ENCODE measurements at regions not wholly inside any gene's neighbourhood (a gene's known extent, or its start where the extent isn't known, plus 50 kb on each side); places are given as distances from the start of the nearest gene placed in this dataset.
"Not testable (repeated sequence)": the region's sequence is repeated elsewhere in the genome, so short reads cannot be mapped to it uniquely, and the experiment has no call there.

DNA sequence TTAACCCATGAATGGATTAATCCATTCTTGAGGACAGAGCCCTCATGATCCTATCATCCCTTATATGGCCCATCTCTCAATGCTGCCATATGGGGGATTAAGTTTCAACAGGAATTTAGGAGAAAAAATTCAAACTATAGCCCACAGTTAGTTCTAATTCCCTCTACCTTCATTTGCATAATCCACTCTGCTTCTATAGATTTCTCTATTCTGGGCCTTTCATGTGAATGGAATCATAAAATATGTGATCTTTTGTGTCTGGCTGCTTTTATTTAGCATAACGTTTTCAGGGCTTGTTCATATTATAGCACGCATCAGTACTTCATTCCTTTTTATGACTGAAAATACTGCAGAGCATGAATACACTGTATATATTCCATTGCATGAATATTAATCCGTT, 55.4 kb downstream of the CTSL start:
- DNase-seq: no peak

DNA sequence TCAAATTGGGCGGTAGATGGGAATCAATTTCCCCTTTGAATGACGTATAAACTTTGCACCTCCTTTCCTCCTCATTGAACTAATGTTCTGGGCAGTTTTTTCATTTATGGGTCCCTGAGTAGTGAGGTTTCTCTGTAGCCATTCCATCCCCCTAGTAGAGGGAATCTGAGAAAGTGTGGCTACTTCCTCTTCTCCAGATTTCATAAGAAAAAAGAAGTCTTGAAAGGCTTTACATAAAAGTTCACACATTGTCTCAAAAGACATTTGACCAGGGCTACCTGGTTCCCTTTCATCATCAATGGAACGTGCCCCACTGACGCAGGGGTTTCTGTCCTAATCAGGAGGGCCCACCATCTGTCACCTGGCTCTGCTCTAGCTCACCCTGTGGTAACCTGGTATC, 57.3 kb downstream of the CTSL start:
- DNase-seq: no peak

- DNase-seq: not testable (repeated sequence)
Measured at GRCh38 chr9:87785315-87785970, 59.5 kb downstream of the CTSL start.

DNA sequence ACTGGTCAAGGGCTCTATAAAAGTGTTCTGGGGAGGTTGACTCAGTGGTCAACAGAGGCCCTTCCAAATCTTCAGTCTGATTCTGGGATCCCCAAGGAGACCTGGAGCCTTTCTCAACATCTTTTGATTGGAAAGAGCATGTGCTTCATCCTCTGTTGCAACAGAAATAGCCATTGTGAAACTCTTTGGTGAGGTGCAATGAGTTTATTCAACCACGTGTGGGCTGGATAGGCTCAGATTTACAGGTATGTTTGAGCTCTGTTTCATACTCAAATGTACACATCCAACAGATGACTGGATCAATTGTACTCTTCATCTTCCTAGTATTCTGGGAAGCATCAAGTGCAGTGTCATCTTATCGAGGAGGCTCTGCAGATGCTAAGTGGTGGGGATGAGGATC, 60.5 kb downstream of the CTSL start:
- no peak for DNase-seq

- no peak for DNase-seq
Measured at GRCh38 chr9:87786876-87787275, 61.0 kb downstream of the CTSL start.

- DNase-seq: no peak
Measured at GRCh38 chr9:87787735-87788134, 61.8 kb downstream of the CTSL start.

DNA sequence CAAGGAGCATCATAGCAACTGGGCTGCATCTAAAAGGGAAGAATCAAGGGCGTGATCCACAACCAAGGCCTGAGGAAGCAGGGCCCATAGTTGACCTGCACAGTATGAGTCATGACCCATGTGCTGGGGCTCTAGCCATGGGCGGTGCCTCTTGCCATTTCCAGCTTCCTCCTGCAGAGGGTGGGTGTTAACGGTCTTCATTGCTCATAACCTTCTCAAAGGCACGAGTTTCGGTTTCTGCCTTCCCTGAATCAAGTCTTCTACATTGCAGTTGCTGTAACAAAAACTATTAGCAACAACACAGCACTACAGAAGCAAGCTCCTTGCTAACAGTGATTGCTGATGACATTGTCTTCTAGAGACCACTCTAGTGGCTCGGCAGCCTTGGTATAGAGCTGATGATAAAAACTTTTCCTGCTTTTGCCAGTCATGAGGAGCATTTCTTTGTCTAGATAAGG, 66.9 kb downstream of the CTSL start:
- peak; percentile 63 for DNase-seq

DNA sequence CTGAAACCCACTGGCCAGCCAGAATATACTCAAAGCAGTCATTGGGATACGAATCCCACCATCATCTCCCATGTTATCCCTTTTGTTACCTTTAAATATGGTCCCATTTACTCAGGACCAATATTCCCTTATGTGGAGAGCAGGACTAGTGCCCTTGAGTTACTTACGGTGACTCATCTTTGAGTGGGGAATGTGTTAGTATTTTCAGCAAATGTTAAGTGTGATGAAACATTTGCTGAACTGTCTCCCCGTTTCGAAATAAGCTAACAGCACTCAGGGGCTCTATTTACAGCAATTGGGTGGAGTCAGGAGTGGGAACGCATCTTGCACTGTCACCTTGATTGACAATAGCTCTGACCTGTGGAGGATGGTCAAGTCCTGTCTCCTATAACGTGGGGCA, 67.4 kb downstream of the CTSL start:
- no peak for DNase-seq

DNA sequence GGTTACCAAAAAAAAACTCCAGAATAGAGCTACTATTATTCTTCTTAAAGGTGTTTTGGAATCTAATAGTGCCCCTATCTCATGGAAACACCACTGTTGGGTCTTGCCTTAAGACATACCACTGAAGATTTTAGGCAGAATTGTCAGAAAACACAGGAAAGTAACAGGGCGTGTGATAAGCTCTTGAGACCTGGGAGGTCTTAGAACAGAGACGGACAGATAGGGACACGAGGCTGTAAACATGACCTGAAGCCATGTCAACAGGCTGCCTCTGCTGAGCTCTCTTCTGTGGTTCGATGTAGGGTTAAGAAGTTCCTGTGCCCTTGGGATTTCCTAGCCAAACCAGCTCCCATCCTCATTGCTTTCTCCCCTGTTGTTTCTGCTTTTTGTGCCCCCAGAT, 69.3 kb downstream of the CTSL start:
- DNase-seq: no peak

GRCh38 chr9:87796196-87796595, 70.3 kb downstream of the CTSL start:
- no peak for DNase-seq

- no peak for DNase-seq
Measured at GRCh38 chr9:87798261-87798833, 72.4 kb downstream of the CTSL start.

- DNase-seq: no peak
Measured at GRCh38 chr9:87799503-87799902, 73.6 kb downstream of the CTSL start.

GRCh38 chr9:87800456-87800855, 74.5 kb downstream of the CTSL start:
- no peak for DNase-seq

DNA sequence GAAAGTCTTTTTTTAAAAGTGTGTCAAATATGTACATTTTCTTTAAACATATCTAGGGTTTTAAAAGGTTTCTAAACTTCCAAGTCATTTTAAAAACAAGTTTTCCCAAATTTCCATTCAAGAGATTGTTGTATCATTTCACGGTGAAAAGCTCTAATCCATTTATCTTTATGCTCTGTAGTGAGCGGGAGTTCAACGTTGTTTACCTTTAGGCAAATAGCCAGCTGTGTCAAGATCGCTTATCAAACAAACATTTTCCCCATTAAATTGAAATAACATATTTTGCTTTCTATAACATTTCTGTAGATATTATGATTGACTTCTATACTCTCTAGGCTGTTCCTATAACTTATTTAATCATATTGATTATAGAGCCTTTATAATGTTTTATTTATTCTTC, 75.1 kb downstream of the CTSL start:
- DNase-seq: no peak

DNA sequence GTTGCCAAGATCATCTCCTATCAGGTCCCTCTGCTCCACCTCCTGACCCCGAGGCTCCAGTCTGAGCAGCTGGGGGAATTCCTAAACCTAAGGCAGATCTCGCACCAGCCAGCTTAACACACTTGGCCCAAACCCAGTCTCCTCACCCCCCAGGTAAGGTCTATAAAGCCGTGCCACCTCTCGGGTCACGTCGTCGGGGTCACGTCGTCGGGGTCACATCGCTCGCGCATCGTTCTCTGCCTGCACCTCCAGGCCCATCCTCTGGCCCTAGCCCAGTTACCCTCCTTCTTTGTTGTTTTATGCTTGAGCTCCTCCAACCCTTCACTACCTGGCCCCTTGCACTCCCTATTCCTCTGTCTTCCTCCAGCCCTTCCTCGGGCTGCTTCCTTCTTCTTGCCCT, 77.2 kb downstream of the CTSL start:
- no peak for DNase-seq

DNA sequence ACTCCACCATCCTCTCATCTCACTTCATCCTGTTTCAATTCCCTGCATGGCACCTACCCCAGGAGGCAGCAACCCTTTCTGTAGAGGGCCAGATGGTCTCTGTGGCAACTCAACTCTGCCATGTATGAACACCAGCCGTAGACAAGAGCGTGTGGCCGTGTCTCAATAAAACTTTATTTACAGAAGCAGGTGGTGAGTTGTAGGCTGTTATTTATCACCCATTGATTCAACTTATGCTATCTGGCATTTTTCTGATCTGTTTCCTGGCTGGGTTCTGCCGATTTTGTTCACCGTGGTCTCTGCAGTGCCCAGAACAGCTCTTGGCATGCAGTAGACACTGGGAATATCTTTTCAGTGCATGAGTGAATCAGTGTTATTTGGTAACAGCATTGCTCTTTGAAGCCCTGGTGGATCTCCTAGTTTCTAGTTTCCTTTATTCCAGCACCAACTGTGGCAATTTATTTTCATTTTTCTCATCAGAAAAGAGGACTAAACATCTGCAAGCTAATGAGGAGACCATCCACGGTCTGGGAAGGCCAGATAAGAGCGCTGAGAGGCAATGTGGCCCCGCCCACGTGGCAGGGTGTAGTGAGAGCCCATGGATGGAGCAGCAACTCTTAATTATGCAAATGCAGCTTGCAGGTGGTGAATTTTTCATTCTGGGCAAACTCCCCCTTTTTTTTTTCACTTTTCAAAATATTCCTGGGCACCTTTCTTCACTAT, 77.9 kb downstream of the CTSL start:
- DNase-seq: no peak

GRCh38 chr9:87805259-87805658, 77.4 kb upstream of the SPATA31E1 start:
- DNase-seq: no peak

GRCh38 chr9:87810008-87810407, 72.7 kb upstream of the SPATA31E1 start:
- DNase-seq: no peak

GRCh38 chr9:87810679-87811178, 71.9 kb upstream of the SPATA31E1 start:
- no peak for DNase-seq

DNA sequence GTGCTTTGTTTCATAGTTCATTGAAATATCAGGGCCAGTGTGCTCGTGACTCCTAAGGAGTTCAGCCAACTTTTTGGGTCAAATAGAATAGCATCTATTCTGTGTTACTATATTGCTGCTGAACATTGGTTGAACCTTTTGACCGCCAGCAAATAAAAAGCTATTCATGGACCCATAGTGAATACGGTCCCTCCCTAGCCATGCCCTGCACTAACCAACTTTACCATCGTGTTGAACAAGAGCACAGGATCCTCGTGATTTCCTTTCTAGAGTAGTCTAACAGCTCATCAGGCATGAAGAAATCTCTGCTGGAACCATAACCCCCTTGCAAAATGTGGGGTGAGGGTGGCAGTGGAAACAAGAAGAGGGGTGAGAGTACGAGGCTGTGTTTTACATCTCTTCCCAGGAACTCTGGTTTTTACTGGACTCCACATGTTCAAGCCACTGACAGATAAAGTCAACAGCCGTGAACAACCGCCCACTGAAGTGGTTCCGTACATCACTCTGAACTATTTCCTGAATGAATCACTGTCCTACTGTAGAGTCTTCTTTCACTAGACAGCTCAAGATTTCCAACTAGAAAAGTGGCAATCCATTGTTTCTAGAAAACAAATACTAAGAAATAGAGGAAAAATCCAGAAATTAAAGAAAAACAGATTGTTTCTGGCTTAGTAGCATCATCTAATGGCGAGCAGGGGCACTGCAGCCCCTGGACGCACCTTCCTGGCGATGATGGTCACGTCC, 70.1 kb upstream of the SPATA31E1 start:
- DNase-seq: no peak

DNA sequence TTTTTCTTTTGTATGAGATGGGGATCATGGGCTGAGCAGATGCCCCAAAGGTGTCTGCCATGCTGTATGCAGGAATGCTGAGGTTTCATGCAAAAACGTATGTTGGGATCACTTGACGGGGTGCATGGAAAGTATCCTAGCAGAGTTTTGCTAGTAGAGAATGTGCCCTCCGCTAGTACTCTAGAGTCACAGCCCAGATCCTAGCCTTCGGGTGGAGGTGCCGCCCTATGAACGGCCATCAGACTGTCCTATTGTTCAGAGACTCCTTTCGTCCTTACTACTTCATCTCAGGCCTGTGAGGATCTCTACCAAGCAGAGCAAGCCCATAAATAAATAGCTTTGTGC, 69.6 kb upstream of the SPATA31E1 start:
- no peak for DNase-seq

DNA sequence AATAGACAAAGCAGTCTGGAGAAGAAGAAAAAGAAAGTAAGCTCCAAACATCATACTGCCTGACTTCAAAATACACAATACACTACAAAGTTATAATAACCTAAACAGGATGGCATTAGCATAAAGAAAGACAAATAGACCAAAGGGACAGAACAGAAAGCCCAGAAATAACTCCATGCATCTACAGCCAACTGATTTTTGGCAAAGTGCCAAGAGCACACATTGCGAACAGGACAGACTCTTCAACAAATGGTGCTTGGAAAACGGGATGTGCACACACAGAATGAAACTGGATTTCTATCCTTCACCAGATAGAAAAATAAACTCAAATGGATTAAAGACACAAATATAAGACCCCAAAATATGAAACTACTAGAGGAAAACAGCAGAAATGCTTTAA, 66.6 kb upstream of the SPATA31E1 start:
- no peak for DNase-seq

- no peak for DNase-seq
Measured at GRCh38 chr9:87818308-87818707, 64.4 kb upstream of the SPATA31E1 start.

Data from activated CD8-positive, alpha-beta memory T cell treated with anti-CD3 and anti-CD28 coated beads for 24 hours (primary cell).